ENCODE measurements at regions not wholly inside any gene's neighbourhood (a gene's known extent, or its start where the extent isn't known, plus 50 kb on each side); places are given as distances from the start of the nearest gene placed in this dataset.

- no peak for TF ChIP-seq NBN (conservative IDR thresholded peaks at IDR 0.05)
- no peak for TF ChIP-seq CTCF (CRISPR knock-in tag; IDR thresholded peaks at IDR 0.05)
- no peak for TF ChIP-seq TAF15 (IDR thresholded peaks at IDR 0.05; ENCODE audit: low read depth, low read length, poor library complexity, severe bottlenecking)
- TF ChIP-seq ZNF337 (CRISPR knock-in tag; IDR thresholded peaks at IDR 0.05; ENCODE audit: borderline replicate concordance, low read depth): no peak
- no peak for TF ChIP-seq HDAC2 (CRISPR knock-in tag; IDR thresholded peaks at IDR 0.05)
- no peak for TF ChIP-seq RAD21 (CRISPR knock-in tag; IDR thresholded peaks at IDR 0.05)
- TF ChIP-seq LCORL (IDR thresholded peaks at IDR 0.05): no peak
- no peak for TF ChIP-seq LCORL (CRISPR knock-in tag; IDR thresholded peaks at IDR 0.05)
Observed at GRCh38 chr21:18164483-18164882, 80.2 kb upstream of the CHODL start.

All from HepG2 (cell line).